ENCODE measurements at regions not wholly inside any gene's neighbourhood (a gene's known extent, or its start where the extent isn't known, plus 50 kb on each side); places are given as distances from the start of the nearest gene placed in this dataset.

DNA sequence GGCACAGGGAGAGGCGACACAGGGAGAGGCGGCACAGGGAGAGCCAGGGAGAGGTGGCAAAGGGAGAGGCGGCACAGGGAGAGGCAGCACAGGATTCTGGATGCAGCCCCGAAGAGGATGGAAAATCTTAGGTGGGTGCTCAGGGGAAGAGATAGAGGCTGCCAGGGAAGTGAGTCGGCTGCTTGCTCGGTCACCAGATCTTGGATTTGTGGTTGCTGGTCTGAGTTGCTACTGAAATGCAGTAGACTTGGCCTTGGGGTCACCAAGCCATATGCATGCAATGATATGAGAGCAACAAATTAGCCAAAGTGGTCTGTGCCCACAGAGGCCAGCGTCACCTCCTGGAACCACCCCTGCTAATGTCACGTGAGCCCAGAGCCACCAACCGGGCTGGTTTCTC is 117.2 kb upstream of the SALL3 start:
- no peaks in the 10 kb centered on the region for H3K27me3 ChIP-seq (ENCODE audit: insufficient read depth, low read depth, low read length)
- H3K9me2 ChIP-seq (ENCODE audit: insufficient read depth, low read length) = no peaks in the 10 kb centered on the region
- no peak overlapping the region for H3K27ac ChIP-seq (ENCODE audit: low read length)
- no peaks in the 10 kb centered on the region for H3K9me3 ChIP-seq (ENCODE audit: low read length)
- no peak overlapping the region for H2AFZ ChIP-seq (ENCODE audit: low read depth, low read length)
- H3K36me3 ChIP-seq (ENCODE audit: insufficient read depth, low read length) = no peaks in the 10 kb centered on the region
- H3K9ac ChIP-seq (ENCODE audit: low read length) = no peak overlapping the region
- no peaks in the 10 kb centered on the region for H4K20me1 ChIP-seq (ENCODE audit: insufficient read depth)
- no peaks in the 10 kb centered on the region for H3F3A ChIP-seq (ENCODE audit: insufficient read depth, low read length, poor library complexity, severe bottlenecking)
- no peak overlapping the region for H3K4me2 ChIP-seq (ENCODE audit: low read length)
- no peaks in the 10 kb centered on the region for H3K79me2 ChIP-seq (replicated peaks; ENCODE audit: insufficient read depth, low read length)
- TF ChIP-seq POLR2AphosphoS5 (IDR thresholded peaks at IDR 0.05) (no peak), EP300 (conservative IDR thresholded peaks at IDR 0.05; ENCODE audit: poor library complexity, severe bottlenecking) (no peak), RAD21 (conservative IDR thresholded peaks at IDR 0.05) (no peak), EZH2 (IDR thresholded peaks at IDR 0.05; ENCODE audit: borderline replicate concordance, insufficient read depth, low read length, poor library complexity, severe bottlenecking) (no peak), TAF1 (IDR thresholded peaks at IDR 0.05; ENCODE audit: low read depth) (no peak), SMC3 (conservative IDR thresholded peaks at IDR 0.05; ENCODE audit: poor library complexity) (no peak), MXI1 (conservative IDR thresholded peaks at IDR 0.05; ENCODE audit: poor library complexity, severe bottlenecking) (no peak)
- TF ChIP-seq, protein P1, sequence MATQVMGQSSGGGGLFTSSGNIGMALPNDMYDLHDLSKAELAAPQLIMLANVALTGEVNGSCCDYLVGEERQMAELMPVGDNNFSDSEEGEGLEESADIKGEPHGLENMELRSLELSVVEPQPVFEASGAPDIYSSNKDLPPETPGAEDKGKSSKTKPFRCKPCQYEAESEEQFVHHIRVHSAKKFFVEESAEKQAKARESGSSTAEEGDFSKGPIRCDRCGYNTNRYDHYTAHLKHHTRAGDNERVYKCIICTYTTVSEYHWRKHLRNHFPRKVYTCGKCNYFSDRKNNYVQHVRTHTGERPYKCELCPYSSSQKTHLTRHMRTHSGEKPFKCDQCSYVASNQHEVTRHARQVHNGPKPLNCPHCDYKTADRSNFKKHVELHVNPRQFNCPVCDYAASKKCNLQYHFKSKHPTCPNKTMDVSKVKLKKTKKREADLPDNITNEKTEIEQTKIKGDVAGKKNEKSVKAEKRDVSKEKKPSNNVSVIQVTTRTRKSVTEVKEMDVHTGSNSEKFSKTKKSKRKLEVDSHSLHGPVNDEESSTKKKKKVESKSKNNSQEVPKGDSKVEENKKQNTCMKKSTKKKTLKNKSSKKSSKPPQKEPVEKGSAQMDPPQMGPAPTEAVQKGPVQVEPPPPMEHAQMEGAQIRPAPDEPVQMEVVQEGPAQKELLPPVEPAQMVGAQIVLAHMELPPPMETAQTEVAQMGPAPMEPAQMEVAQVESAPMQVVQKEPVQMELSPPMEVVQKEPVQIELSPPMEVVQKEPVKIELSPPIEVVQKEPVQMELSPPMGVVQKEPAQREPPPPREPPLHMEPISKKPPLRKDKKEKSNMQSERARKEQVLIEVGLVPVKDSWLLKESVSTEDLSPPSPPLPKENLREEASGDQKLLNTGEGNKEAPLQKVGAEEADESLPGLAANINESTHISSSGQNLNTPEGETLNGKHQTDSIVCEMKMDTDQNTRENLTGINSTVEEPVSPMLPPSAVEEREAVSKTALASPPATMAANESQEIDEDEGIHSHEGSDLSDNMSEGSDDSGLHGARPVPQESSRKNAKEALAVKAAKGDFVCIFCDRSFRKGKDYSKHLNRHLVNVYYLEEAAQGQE (IDR thresholded peaks at IDR 0.05; ENCODE audit: borderline replicate concordance) = no peak
- TF ChIP-seq, protein P2, sequence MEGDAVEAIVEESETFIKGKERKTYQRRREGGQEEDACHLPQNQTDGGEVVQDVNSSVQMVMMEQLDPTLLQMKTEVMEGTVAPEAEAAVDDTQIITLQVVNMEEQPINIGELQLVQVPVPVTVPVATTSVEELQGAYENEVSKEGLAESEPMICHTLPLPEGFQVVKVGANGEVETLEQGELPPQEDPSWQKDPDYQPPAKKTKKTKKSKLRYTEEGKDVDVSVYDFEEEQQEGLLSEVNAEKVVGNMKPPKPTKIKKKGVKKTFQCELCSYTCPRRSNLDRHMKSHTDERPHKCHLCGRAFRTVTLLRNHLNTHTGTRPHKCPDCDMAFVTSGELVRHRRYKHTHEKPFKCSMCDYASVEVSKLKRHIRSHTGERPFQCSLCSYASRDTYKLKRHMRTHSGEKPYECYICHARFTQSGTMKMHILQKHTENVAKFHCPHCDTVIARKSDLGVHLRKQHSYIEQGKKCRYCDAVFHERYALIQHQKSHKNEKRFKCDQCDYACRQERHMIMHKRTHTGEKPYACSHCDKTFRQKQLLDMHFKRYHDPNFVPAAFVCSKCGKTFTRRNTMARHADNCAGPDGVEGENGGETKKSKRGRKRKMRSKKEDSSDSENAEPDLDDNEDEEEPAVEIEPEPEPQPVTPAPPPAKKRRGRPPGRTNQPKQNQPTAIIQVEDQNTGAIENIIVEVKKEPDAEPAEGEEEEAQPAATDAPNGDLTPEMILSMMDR (IDR thresholded peaks at IDR 0.05; ENCODE audit: poor library complexity, severe bottlenecking) = no peak
- no peak overlapping the region for H3K4me3 ChIP-seq (ENCODE audit: low read length)

DNA sequence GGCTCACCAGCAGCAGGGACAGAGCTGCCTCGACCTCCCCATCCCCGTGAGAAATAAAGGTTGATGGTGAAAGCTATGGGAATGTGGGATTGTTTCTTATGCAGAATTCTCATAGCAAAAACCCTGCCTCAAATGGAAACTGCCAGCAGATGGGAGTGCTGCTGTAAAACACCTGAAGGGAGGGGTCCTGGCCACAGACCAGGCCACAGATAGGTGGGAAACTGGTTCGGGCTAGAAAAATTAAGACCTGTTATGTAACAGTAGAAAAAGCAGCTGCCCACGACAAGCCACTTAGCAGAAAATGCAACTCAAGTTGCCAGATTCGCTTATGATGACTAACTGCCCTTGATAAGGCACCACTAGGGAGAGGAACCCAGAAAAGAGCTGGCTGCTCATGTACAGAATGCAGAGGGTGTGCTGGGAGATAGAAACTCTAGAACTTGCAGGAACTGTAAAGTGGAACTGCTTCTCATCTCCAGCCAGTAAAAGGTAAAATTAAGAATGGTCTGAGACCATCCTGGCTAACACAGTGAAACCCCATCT is 114.5 kb upstream of the SALL3 start:
- H4K20me1 ChIP-seq (ENCODE audit: insufficient read depth) = no peaks in the 10 kb centered on the region
- H3K36me3 ChIP-seq (ENCODE audit: insufficient read depth, low read length) = no peaks in the 10 kb centered on the region
- no peaks in the 10 kb centered on the region for H3K9me3 ChIP-seq (ENCODE audit: low read length)
- no peak overlapping the region for H3K27ac ChIP-seq (ENCODE audit: low read length)
- no peaks in the 10 kb centered on the region for H3K27me3 ChIP-seq (ENCODE audit: insufficient read depth, low read depth, low read length)
- no peak overlapping the region for H2AFZ ChIP-seq (ENCODE audit: low read depth, low read length)
- no peaks in the 10 kb centered on the region for H3K9me2 ChIP-seq (ENCODE audit: insufficient read depth, low read length)
- H3F3A ChIP-seq (ENCODE audit: insufficient read depth, low read length, poor library complexity, severe bottlenecking) = no peaks in the 10 kb centered on the region
- H3K4me3 ChIP-seq (ENCODE audit: low read length) = no peak overlapping the region
- no peak for TF ChIP-seq TAF1 (IDR thresholded peaks at IDR 0.05; ENCODE audit: low read depth)
- no peak for TF ChIP-seq EZH2 (IDR thresholded peaks at IDR 0.05; ENCODE audit: borderline replicate concordance, insufficient read depth, low read length, poor library complexity, severe bottlenecking)
- TF ChIP-seq SMC3 (conservative IDR thresholded peaks at IDR 0.05; ENCODE audit: poor library complexity) = no peak
- TF ChIP-seq RAD21 (conservative IDR thresholded peaks at IDR 0.05) = no peak
- no peak for TF ChIP-seq POLR2AphosphoS5 (IDR thresholded peaks at IDR 0.05)
- TF ChIP-seq, protein P1 (IDR thresholded peaks at IDR 0.05; ENCODE audit: borderline replicate concordance) = no peak
- TF ChIP-seq EP300 (conservative IDR thresholded peaks at IDR 0.05; ENCODE audit: poor library complexity, severe bottlenecking) = no peak
- no peak for TF ChIP-seq MXI1 (conservative IDR thresholded peaks at IDR 0.05; ENCODE audit: poor library complexity, severe bottlenecking)
- TF ChIP-seq, protein P2 (IDR thresholded peaks at IDR 0.05; ENCODE audit: poor library complexity, severe bottlenecking) = no peak
- H3K79me2 ChIP-seq (replicated peaks; ENCODE audit: insufficient read depth, low read length) = no peaks in the 10 kb centered on the region
- H3K4me2 ChIP-seq (ENCODE audit: low read length) = no peak overlapping the region
- no peak overlapping the region for H3K9ac ChIP-seq (ENCODE audit: low read length)
